HG03571 (cell line): ENCODE measurements at regions not wholly inside any gene's neighbourhood (a gene's known extent, or its start where the extent isn't known, plus 50 kb on each side); places are given as distances from the start of the nearest gene placed in this dataset.

Experiments
- ATAC-seq: cut with Tn5 transposase; IDR thresholded peaks from one replicate; pipeline ENCODE4 v1.9.1; 2021; ENCODE audit not compliant: unreplicated experiment

- no peak for ATAC-seq
Measured at GRCh38 chr5:74240783-74241750, 399.5 kb downstream of the ENC1 start.

GRCh38 chr5:74239261-74239660 lies 401.3 kb downstream of the ENC1 start:
- no peak for ATAC-seq

- ATAC-seq, result no peak
Measured at GRCh38 chr5:74237571-74238145, 402.9 kb downstream of the ENC1 start.

DNA sequence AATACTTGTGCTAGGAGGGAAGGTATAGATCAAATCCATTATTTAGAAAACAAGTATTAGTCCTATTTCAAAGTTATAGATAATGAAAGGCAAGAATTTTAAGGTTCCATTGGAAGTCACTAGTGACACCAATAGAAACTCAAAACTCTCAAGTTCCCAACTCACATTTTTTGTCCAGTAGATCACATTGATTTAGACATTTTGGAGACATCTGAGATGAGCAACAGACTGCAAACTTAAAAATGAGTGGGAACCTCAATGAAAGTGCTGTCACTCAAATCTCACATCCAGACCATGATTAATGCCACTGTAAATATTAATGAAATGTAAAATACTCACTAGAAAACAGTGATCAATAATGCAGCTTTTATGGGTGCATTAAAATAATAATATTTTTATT lies 405.0 kb downstream of the ENC1 start:
- ATAC-seq, result no peak

GRCh38 chr5:74233571-74233970 lies 407.0 kb downstream of the ENC1 start:
- no peak for ATAC-seq

- ATAC-seq, result no peak
Measured at GRCh38 chr5:74233091-74233490, 407.4 kb downstream of the ENC1 start.

- ATAC-seq, result no peak
Measured at GRCh38 chr5:74232276-74232675, 408.3 kb downstream of the ENC1 start.

GRCh38 chr5:74231697-74232096 lies 408.8 kb downstream of the ENC1 start:
- ATAC-seq, result no peak

- no peak for ATAC-seq
Measured at GRCh38 chr5:74226716-74227485, 413.6 kb downstream of the ENC1 start.

DNA sequence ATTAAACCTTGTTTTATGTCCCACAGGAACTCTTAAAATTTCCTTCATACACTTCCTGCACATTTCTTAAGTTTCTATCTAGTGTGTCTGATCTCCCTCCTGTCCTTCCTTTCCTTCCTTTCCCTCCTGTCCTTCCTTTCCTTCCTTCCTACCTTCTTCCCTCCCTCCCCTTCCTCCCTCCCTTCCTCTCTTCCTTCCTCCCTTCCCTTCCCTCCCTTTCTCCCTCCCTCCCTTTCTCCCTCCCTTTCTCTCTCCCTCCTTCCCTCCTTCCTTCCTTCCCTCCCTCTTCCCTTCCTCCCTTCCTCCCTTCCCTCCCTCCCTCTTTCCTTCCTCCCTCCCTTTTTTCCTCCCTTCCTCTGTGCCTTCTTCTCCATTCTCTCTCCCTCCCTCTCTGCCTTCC lies 414.9 kb downstream of the ENC1 start:
- no peak for ATAC-seq

DNA sequence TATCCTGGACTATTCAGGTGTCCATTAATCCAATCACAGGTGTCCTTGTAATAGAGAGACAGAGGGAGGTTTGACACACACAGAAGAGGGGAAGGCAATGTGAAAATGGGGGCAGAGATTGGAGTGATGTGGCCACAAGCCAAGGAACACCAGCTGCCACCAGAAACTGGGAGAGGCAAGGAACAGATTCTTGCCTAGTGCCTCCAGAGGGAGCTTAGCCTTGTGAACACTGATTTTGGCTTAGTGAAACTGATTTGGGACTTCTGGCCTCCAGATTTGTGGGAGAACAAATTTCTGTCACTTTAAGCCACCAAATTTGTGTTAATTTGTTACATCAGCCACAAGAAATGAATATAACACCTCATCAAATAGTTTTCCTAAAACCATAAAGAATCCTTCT lies 416.2 kb downstream of the ENC1 start:
- no peak for ATAC-seq

DNA sequence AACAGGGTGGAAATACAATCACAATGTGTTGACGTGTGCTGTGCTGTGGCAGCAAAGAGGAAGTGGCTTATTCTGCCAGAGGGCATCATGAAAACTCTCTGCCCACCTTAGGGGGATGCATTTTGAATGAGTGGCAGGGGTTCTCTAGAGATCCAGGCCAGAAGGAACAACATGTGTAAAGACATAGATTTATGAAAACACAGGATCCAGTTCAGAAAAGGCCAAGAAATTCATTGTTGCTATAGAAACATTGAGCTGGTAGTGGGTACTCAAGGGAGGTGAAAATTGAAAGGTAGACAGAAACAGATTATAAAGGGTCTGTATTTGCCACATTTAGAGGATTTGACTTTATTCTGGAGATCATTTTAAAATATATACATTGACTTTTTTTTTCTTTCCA lies 417.7 kb downstream of the ENC1 start:
- no peak for ATAC-seq

- ATAC-seq, result no peak
Measured at GRCh38 chr5:74221413-74221812, 419.1 kb downstream of the ENC1 start.

GRCh38 chr5:74216012-74216411 lies 424.5 kb downstream of the ENC1 start:
- ATAC-seq, result no peak

- no peak for ATAC-seq
Measured at GRCh38 chr5:74212336-74212735, 428.2 kb downstream of the ENC1 start.

DNA sequence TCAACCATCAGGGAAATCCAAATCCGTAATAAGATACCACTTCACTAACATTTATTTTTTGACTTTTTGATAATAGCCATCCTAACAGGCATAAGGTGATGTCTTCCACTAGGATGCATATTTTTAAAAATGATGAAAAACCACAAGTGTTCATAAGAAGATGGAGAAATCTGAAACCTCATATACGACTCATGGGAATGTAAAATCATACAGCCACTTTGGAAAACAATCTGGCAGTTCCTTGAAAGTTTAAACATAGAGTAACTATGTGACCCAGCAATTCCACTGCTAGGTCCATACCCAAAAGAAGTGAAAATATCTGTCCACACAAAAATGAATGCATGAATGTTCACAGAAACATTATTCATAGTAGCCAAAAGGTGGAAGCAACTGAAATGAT lies 431.0 kb downstream of the ENC1 start:
- ATAC-seq, result no peak

DNA sequence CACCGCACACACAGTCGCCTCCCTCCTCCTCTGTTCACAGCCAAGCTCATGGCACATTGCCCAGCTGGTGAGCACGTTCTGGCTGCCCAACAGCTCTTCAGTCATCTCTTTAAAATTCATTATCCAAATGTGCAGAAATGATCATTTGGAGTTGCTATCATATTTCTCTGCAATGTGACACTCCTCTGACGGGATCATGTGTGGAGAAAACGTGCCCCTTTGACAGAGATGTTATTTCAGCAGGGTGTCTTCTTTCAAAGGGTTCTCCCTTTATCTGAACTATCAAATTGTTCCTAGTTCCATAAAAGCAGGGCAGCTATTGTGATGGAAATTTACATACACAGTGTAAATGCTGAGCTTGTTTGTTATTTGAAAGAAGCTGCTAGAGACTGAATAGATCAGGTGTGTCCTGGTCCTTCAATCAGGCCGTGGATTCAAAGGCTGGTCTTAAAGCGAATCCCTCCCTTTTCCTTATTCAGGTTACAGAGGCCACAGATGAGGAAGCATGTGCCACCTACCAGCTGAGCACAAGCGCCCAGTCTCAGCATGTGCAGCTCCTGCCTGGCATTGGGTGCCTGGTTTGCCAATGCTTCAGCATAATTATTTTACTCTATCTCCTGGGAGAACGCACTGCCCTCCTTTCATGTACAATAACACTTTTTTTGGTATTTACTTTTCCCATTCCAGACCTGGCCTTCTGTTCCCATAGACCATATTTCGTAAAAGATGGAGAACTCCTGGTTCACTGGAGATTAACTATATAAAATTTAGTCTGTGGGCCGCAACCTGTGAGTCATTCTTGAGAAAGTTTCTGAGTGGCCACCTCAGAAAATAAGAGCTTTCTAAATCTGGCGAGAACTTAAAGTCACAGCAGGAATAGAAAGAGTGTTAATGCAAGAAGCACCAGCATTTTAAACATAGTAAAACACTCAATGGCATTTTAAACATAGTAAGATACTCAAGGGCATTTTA lies 433.7 kb downstream of the ENC1 start:
- no peak for ATAC-seq

- ATAC-seq, result no peak
Measured at GRCh38 chr5:74205767-74206578, 434.6 kb downstream of the ENC1 start.

DNA sequence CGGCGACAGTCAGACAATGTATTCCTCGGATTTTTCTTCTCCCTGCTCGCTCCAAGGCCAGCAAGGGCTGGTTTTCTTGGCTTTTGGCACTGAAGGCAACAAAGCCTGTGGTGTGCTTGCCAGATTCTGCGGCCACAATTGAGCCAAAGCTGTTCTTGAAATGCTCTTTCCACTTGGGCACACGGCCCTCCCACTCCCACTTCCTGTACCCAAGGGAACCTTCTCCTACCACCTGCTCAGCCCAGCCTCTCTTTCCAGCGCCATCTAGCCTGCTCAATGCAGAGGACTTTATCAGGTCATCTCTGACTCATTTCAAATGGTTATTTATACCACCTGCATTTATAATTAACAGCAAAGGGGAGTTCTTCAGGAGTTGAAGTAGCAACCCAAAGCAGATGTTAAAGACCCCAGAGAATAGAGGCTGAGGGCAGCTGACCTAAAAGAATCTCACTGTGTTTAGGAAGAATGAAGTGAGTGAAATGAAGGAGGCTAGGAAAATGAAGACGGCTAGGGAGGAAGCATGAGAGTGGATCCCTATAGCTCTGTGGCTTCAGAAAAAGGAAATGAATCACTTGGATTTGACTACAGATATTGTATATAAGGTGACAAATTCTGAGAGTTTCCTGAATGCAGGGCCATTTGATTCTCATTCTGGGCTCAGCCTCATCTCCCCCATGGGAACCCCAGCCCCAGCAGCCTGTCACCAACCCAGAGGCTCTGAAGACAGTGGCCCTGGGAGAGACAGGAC lies 439.0 kb downstream of the ENC1 start:
- peak; percentile 60 for ATAC-seq
